Neural cell (in vitro differentiated cells): ENCODE measurements at regions not wholly inside any gene's neighbourhood (a gene's known extent, or its start where the extent isn't known, plus 50 kb on each side); places are given as distances from the start of the nearest gene placed in this dataset.

ENCODE experiments used
- H2AFZ ChIP-seq: fragments of 200-600, 300-800 bp; sonication (generic), shearing (Covaris generic); 2 replicates; pipeline ENCODE4 v1.6.0; 2014; ENCODE audit warnings: low read depth, mild to moderate bottlenecking, antibody characterized with exemption, low read length, moderate library complexity
- H3F3A ChIP-seq: fragments of 200-600 bp; shearing (Covaris generic); 2 replicates; pipeline ENCODE4 v1.6.1; 2016; ENCODE audit warnings: mild to moderate bottlenecking, moderate library complexity, mixed read lengths, antibody characterized with exemption, low read length; ENCODE audit not compliant: insufficient read depth, poor library complexity, severe bottlenecking
- H3K27ac ChIP-seq: fragments of 200-600, 300-800 bp; sonication (generic), shearing (Covaris generic); 2 replicates; pipeline ENCODE4 v1.5.1; 2014; ENCODE audit warnings: mild to moderate bottlenecking, low read length, moderate library complexity
- H3K27me3 ChIP-seq: fragments of 300-800, 200-600 bp; sonication (generic), shearing (Covaris generic); 2 replicates; pipeline ENCODE4 v1.6.0; 2014; ENCODE audit warnings: mild to moderate bottlenecking, low read depth, low read length, moderate library complexity; ENCODE audit not compliant: insufficient read depth
- H3K36me3 ChIP-seq: fragments of 300-800, 200-600 bp; sonication (generic), shearing (Covaris generic); 2 replicates; pipeline ENCODE4 v1.5.1; 2014; ENCODE audit warnings: mild to moderate bottlenecking, antibody characterized with exemption, low read length, moderate library complexity; ENCODE audit not compliant: insufficient read depth
- H3K4me2 ChIP-seq: fragments of 300-800, 200-600 bp; sonication (generic), shearing (Covaris generic); 2 replicates; pipeline ENCODE4 v1.6.0; 2014; ENCODE audit warnings: mild to moderate bottlenecking, low read length
- H3K4me3 ChIP-seq: fragments of 300-800, 200-600 bp; sonication (generic), shearing (Covaris generic); 2 replicates; pipeline ENCODE4 v1.5.1; 2014; ENCODE audit warnings: mild to moderate bottlenecking, low read length, moderate library complexity
- H3K79me2 ChIP-seq: fragments of 200-600 bp; shearing (Covaris generic); replicated peaks from 2 replicates; pipeline ENCODE4 v1.6.0; 2014; ENCODE audit warnings: mild to moderate bottlenecking, low read length, moderate library complexity; ENCODE audit not compliant: insufficient read depth
- H3K9ac ChIP-seq: fragments of 300-800, 200-600 bp; sonication (generic), shearing (Covaris generic); 2 replicates; pipeline ENCODE4 v1.6.1; 2016; ENCODE audit warnings: mild to moderate bottlenecking, low read length, mixed read lengths
- H3K9me2 ChIP-seq: fragments of 200-600 bp; shearing (Covaris generic); 2 replicates; pipeline ENCODE4 v1.6.1; 2016; ENCODE audit warnings: mild to moderate bottlenecking, low read length, mixed read lengths; ENCODE audit not compliant: insufficient read depth
- H3K9me3 ChIP-seq: fragments of 200-600, 300-800 bp; sonication (generic), shearing (Covaris generic); 2 replicates; pipeline ENCODE4 v1.6.1; 2016; ENCODE audit warnings: mild to moderate bottlenecking, mixed run types, low read length, moderate library complexity, mixed read lengths
- H4K20me1 ChIP-seq: fragments of 200-600 bp; shearing (Covaris generic); 2 replicates; pipeline ENCODE4 v1.6.1; 2016; ENCODE audit warnings: mild to moderate bottlenecking, mixed run types; ENCODE audit not compliant: insufficient read depth
- EP300 ChIP-seq: fragments of 450-650 bp; conservative IDR thresholded peaks from 2 replicates; pipeline ENCODE4 v1.6.1; 2014; ENCODE audit warnings: antibody characterized with exemption, mild to moderate bottlenecking, moderate library complexity; ENCODE audit not compliant: poor library complexity, severe bottlenecking
- EZH2 ChIP-seq: fragments of 200-600, 300-800 bp; shearing (Covaris generic), sonication (generic); IDR thresholded peaks from 2 replicates; pipeline ENCODE4 v1.6.1; 2014; ENCODE audit warnings: antibody characterized with exemption, low read length, borderline replicate concordance, mild to moderate bottlenecking; ENCODE audit not compliant: insufficient read depth, poor library complexity, severe bottlenecking
- MXI1 ChIP-seq: fragments of 450-650 bp; conservative IDR thresholded peaks from 2 replicates; pipeline ENCODE4 v1.6.1; 2014; ENCODE audit warnings: antibody characterized with exemption, mild to moderate bottlenecking; ENCODE audit not compliant: poor library complexity, severe bottlenecking
- POLR2AphosphoS5 ChIP-seq: IDR thresholded peaks from 2 replicates; pipeline ENCODE4 v1.6.1; 2012
- RAD21 ChIP-seq: fragments of 450-650 bp; conservative IDR thresholded peaks from 2 replicates; pipeline ENCODE4 v1.6.1; 2014; ENCODE audit warnings: antibody characterized with exemption, mild to moderate bottlenecking, moderate library complexity
- SMC3 ChIP-seq: fragments of 450-650 bp; conservative IDR thresholded peaks from 2 replicates; pipeline ENCODE4 v1.6.1; 2014; ENCODE audit warnings: antibody characterized with exemption, mild to moderate bottlenecking, moderate library complexity; ENCODE audit not compliant: poor library complexity
- TAF1 ChIP-seq: IDR thresholded peaks from 2 replicates; pipeline ENCODE4 v1.6.1; 2012; ENCODE audit warnings: low read depth
- TF ChIP-seq, protein P1 (sequence below): fragments of 450-650 bp; IDR thresholded peaks from 2 replicates; pipeline ENCODE4 v1.5.1; 2014; ENCODE audit warnings: antibody characterized with exemption, mild to moderate bottlenecking, moderate library complexity; ENCODE audit not compliant: poor library complexity, severe bottlenecking
- TF ChIP-seq, protein P2 (sequence below): IDR thresholded peaks from 2 replicates; pipeline ENCODE4 v1.6.1; 2012; ENCODE audit warnings: borderline replicate concordance

DNA sequence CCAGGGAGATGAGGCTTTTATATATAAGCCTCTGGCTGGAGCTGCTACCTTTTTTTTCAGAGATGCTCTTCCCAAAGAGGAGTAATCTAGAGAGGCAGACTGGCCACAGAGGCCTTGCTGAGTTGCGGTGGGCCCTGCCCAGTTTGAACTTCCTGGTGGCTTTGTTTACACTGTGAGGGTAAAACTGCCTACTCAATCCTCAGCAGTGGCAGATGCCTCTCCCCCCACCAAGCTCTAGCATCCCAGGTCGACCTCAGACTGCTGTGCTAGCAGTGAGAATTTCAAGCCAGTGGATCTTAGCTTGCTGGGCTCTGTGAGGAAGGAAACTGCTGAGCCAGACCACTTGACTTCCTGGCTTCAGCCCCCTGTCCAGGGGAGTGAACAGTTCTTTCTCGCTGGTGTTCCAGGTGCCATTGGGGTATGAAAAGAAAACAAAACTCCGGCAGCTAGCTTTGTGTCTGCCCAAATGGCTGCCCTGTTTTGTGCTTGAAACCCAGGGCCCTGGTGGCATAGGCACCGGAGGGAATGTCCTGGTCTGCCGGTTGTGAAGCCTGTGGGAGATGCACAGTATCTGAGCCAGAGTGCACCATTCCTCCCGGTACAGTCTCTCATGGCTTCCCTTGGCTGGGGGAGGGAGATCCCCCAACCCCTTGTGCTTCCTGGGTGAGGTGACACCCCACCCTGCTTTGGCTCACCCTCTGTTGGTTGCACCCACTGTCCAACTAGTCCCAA is 219.5 kb upstream of the IZUMO3 start:
- Histone ChIP-seq H3K4me2 (no peak overlapping the region), H3F3A (no peaks in the 10 kb centered on the region), H3K9me3 (no peaks in the 10 kb centered on the region), H3K27ac (no peak overlapping the region), H2AFZ (no peak overlapping the region), H3K9ac (no peak overlapping the region), H3K27me3 (no peaks in the 10 kb centered on the region), H3K79me2 (no peaks in the 10 kb centered on the region), H3K4me3 (no peak overlapping the region), H3K9me2 (no peaks in the 10 kb centered on the region), H3K36me3 (no peaks in the 10 kb centered on the region), H4K20me1 (no peaks in the 10 kb centered on the region)
- TF ChIP-seq EP300 (no peak), SMC3 (no peak)

DNA sequence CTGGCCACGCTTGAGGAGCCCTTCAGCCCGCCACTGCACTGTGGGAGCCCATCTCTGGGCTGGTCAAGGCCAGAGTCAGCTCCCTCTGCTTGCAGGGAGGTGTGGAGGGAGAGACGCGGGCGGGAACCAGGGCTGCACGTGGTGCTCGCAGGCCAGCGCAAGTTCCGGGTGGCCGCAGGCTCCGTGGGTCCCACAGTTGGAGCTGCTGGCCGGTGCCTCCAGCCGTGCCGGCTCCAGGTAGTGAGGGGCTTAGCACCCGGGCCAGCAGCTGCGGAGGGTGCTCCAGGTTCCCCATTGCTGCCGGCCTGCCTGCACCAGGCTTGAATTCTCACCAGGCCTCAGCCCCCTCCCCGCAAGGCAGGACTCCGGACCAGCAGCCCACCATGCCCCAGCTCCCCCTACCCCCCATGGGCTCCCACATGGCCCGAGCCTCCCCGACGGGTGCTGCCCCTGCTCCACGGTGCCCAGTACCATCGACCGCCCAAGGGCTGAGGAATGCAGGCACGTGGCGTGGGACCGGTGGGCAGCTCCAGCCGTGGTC is 192.8 kb upstream of the IZUMO3 start:
- H3K79me2 ChIP-seq, result no peaks in the 10 kb centered on the region
- no peak overlapping the region for H3K4me3 ChIP-seq
- H3K9ac ChIP-seq, result no peak overlapping the region
- H4K20me1 ChIP-seq, result no peaks in the 10 kb centered on the region
- H3F3A ChIP-seq, result no peaks in the 10 kb centered on the region
- H3K9me2 ChIP-seq, result no peaks in the 10 kb centered on the region
- H3K36me3 ChIP-seq, result no peaks in the 10 kb centered on the region
- no peak overlapping the region for H3K27ac ChIP-seq
- H3K9me3 ChIP-seq, result no peaks in the 10 kb centered on the region
- no peak overlapping the region for H2AFZ ChIP-seq
- TF ChIP-seq RAD21, result no peak
- TF ChIP-seq EZH2, result no peak
- no peak for TF ChIP-seq EP300
- no peak for TF ChIP-seq SMC3
- H3K27me3 ChIP-seq, result no peaks in the 10 kb centered on the region
- no peak overlapping the region for H3K4me2 ChIP-seq

DNA sequence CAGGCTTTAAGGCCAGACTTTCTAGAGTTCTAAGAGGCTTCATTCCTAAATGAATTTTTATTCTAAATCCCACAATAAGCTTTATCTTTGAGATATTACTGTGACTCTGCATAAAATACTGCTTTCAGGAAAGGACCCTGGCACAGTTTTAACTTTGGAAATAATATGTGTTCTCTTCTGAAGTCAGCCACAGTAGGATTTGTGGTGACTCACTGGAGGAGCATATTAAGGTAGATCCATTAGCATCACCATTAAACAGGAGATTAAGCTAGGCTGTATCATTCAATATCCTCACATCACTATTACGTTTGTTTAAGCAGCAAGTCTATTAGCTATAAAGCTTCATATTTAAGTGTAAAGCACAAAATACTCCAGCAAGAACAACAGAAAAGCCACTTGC is 186.1 kb upstream of the IZUMO3 start:
- Histone ChIP-seq H3K36me3 (no peaks in the 10 kb centered on the region), H3K4me3 (no peak overlapping the region), H3K27ac (no peak overlapping the region), H4K20me1 (no peaks in the 10 kb centered on the region), H3K79me2 (no peaks in the 10 kb centered on the region), H3K9ac (no peak overlapping the region), H3F3A (no peaks in the 10 kb centered on the region), H2AFZ (no peak overlapping the region), H3K27me3 (no peaks in the 10 kb centered on the region), H3K4me2 (no peak overlapping the region), H3K9me2 (no peaks in the 10 kb centered on the region), H3K9me3 (no peaks in the 10 kb centered on the region)
- TF ChIP-seq RAD21 (no peak), TAF1 (no peak), MXI1 (no peak), EZH2 (no peak), SMC3 (no peak), EP300 (no peak), POLR2AphosphoS5 (no peak)
- TF ChIP-seq, protein P1, sequence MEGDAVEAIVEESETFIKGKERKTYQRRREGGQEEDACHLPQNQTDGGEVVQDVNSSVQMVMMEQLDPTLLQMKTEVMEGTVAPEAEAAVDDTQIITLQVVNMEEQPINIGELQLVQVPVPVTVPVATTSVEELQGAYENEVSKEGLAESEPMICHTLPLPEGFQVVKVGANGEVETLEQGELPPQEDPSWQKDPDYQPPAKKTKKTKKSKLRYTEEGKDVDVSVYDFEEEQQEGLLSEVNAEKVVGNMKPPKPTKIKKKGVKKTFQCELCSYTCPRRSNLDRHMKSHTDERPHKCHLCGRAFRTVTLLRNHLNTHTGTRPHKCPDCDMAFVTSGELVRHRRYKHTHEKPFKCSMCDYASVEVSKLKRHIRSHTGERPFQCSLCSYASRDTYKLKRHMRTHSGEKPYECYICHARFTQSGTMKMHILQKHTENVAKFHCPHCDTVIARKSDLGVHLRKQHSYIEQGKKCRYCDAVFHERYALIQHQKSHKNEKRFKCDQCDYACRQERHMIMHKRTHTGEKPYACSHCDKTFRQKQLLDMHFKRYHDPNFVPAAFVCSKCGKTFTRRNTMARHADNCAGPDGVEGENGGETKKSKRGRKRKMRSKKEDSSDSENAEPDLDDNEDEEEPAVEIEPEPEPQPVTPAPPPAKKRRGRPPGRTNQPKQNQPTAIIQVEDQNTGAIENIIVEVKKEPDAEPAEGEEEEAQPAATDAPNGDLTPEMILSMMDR, result no peak
- TF ChIP-seq, protein P2, sequence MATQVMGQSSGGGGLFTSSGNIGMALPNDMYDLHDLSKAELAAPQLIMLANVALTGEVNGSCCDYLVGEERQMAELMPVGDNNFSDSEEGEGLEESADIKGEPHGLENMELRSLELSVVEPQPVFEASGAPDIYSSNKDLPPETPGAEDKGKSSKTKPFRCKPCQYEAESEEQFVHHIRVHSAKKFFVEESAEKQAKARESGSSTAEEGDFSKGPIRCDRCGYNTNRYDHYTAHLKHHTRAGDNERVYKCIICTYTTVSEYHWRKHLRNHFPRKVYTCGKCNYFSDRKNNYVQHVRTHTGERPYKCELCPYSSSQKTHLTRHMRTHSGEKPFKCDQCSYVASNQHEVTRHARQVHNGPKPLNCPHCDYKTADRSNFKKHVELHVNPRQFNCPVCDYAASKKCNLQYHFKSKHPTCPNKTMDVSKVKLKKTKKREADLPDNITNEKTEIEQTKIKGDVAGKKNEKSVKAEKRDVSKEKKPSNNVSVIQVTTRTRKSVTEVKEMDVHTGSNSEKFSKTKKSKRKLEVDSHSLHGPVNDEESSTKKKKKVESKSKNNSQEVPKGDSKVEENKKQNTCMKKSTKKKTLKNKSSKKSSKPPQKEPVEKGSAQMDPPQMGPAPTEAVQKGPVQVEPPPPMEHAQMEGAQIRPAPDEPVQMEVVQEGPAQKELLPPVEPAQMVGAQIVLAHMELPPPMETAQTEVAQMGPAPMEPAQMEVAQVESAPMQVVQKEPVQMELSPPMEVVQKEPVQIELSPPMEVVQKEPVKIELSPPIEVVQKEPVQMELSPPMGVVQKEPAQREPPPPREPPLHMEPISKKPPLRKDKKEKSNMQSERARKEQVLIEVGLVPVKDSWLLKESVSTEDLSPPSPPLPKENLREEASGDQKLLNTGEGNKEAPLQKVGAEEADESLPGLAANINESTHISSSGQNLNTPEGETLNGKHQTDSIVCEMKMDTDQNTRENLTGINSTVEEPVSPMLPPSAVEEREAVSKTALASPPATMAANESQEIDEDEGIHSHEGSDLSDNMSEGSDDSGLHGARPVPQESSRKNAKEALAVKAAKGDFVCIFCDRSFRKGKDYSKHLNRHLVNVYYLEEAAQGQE, result no peak
